DND-41 (cell line): ENCODE measurements at regions not wholly inside any gene's neighbourhood (a gene's known extent, or its start where the extent isn't known, plus 50 kb on each side); places are given as distances from the start of the nearest gene placed in this dataset.
"Not testable (repeated sequence)": the region's sequence is repeated elsewhere in the genome, so short reads cannot be mapped to it uniquely, and the experiment has no call there.

ENCODE experiments used
- ATAC-seq: fragments of 200-7000 bp; cut with Tn5 transposase; 3 replicates; pipeline ENCODE4 v1.9.1; 2021; ENCODE audit warnings: low read depth; ENCODE audit not compliant: insufficient read depth
- DNase-seq: peaks from one replicate; pipeline ENCODE4 v3.0.0-alpha.2; 2020
- H2AFZ ChIP-seq: 2 replicates; pipeline ENCODE4 v1.6.0; 2012; ENCODE audit warnings: low read depth, low read length
- H3K27ac ChIP-seq: 2 replicates; pipeline ENCODE4 v1.5.1; 2012; ENCODE audit warnings: low read length, inconsistent platforms
- H3K27me3 ChIP-seq: fragments of 200-600 bp; sonication (generic); 2 replicates; pipeline ENCODE4 v1.6.0; 2012; ENCODE audit warnings: low read length, mild to moderate bottlenecking, inconsistent platforms; ENCODE audit not compliant: insufficient read depth, poor library complexity
- H3K36me3 ChIP-seq: 2 replicates; pipeline ENCODE4 v1.5.1; 2012; ENCODE audit warnings: low read length, inconsistent platforms; ENCODE audit not compliant: insufficient read depth
- H3K4me1 ChIP-seq: 2 replicates; pipeline ENCODE4 v1.5.1; 2012; ENCODE audit warnings: mild to moderate bottlenecking, low read length; ENCODE audit not compliant: insufficient read depth
- H3K4me2 ChIP-seq: 2 replicates; pipeline ENCODE4 v1.6.0; 2012; ENCODE audit warnings: mild to moderate bottlenecking, moderate library complexity, low read length, inconsistent platforms; ENCODE audit not compliant: insufficient read depth
- H3K4me3 ChIP-seq, 2 experiments: fragments of 200-600 bp in 1 of 2; shearing (Covaris generic) in 1 of 2; 2 replicates each; pipeline ENCODE4 v1.5.1; 2012 to 2016; ENCODE audit warnings: inconsistent platforms in 2 of 2, low read length in 2 of 2, mild to moderate bottlenecking in 2 of 2, low read depth in 1 of 2, moderate library complexity in 1 of 2
- H3K79me2 ChIP-seq: 2 replicates; pipeline ENCODE4 v1.6.0; 2012; ENCODE audit warnings: low read length, inconsistent platforms; ENCODE audit not compliant: insufficient read depth
- H3K9ac ChIP-seq: 2 replicates; pipeline ENCODE4 v1.6.0; 2012; ENCODE audit warnings: low read depth, mild to moderate bottlenecking, inconsistent platforms, low read length, moderate library complexity
- H3K9me3 ChIP-seq: 2 replicates; pipeline ENCODE4 v1.5.1; 2012; ENCODE audit warnings: low read length, moderate library complexity, mild to moderate bottlenecking, inconsistent platforms; ENCODE audit not compliant: insufficient read depth, severe bottlenecking
- H4K20me1 ChIP-seq: 2 replicates; pipeline ENCODE4 v1.6.0; 2012; ENCODE audit warnings: low read length; ENCODE audit not compliant: insufficient read depth
- CTCF ChIP-seq: IDR thresholded peaks from 2 replicates; pipeline ENCODE4 v1.5.1; 2012; ENCODE audit warnings: borderline replicate concordance, low read length, moderate library complexity, mild to moderate bottlenecking; ENCODE audit not compliant: poor library complexity, severe bottlenecking; ENCODE audit errors: extremely low read depth
- EZH2 ChIP-seq: IDR thresholded peaks from 3 replicates; pipeline ENCODE4 v1.6.1; 2012; ENCODE audit warnings: borderline replicate concordance, low read depth, mild to moderate bottlenecking, moderate library complexity, low read length, inconsistent platforms; ENCODE audit not compliant: severe bottlenecking

GRCh38 chr13:26485786-26486185 lies 71.7 kb upstream of the WASF3 start:
- no peaks in the 10 kb centered on the region for H4K20me1 ChIP-seq
- ATAC-seq (no peak), DNase-seq (no peak)
- H3K9ac ChIP-seq = no peak overlapping the region
- no peaks in the 10 kb centered on the region for H3K4me1 ChIP-seq
- no peak overlapping the region for H2AFZ ChIP-seq
- H3K4me2 ChIP-seq = no peak overlapping the region
- H3K9me3 ChIP-seq = no peaks in the 10 kb centered on the region
- TF ChIP-seq EZH2 (no peak), CTCF (no peak)
- peaks cover 4% of the 10 kb centered on the region for H3K27me3 ChIP-seq
- no peaks in the 10 kb centered on the region for H3K79me2 ChIP-seq
- H3K27ac ChIP-seq = no peak overlapping the region
- no peak overlapping the region for H3K4me3 ChIP-seq
- no peaks in the 10 kb centered on the region for H3K36me3 ChIP-seq

GRCh38 chr13:26486550-26486949 lies 70.9 kb upstream of the WASF3 start:
- no peak for TF ChIP-seq CTCF
- no peak for TF ChIP-seq EZH2
- no peak overlapping the region for H3K4me2 ChIP-seq
- DNase-seq (no peak), ATAC-seq (no peak)
- no peaks in the 10 kb centered on the region for H3K79me2 ChIP-seq
- no peaks in the 10 kb centered on the region for H4K20me1 ChIP-seq
- no peaks in the 10 kb centered on the region for H3K36me3 ChIP-seq
- H3K4me3 ChIP-seq = no peak overlapping the region
- H3K9me3 ChIP-seq = no peaks in the 10 kb centered on the region
- H2AFZ ChIP-seq = no peak overlapping the region
- no peak overlapping the region for H3K9ac ChIP-seq
- H3K27ac ChIP-seq = no peak overlapping the region
- H3K27me3 ChIP-seq = peaks cover 4% of the 10 kb centered on the region
- H3K4me1 ChIP-seq = no peaks in the 10 kb centered on the region

- H3K9me3 ChIP-seq = no peaks in the 10 kb centered on the region
- H3K27me3 ChIP-seq = peaks cover 8% of the 10 kb centered on the region
- H3K79me2 ChIP-seq = no peaks in the 10 kb centered on the region
- H3K4me1 ChIP-seq = no peaks in the 10 kb centered on the region
- DNase-seq (no peak), ATAC-seq (no peak)
- H3K36me3 ChIP-seq = no peaks in the 10 kb centered on the region
- H4K20me1 ChIP-seq = no peaks in the 10 kb centered on the region
- H3K27ac ChIP-seq = no peak overlapping the region
- H3K4me3 ChIP-seq = no peak overlapping the region
- no peak overlapping the region for H3K4me2 ChIP-seq
- H2AFZ ChIP-seq = no peak overlapping the region
- H3K9ac ChIP-seq = no peak overlapping the region
- TF ChIP-seq EZH2 (no peak), CTCF (no peak)
These were observed 69.7 kb upstream of the WASF3 start for GRCh38 chr13:26487781-26488180.

- no peak overlapping the region for H3K4me3 ChIP-seq
- H4K20me1 ChIP-seq = no peaks in the 10 kb centered on the region
- H3K4me1 ChIP-seq = no peaks in the 10 kb centered on the region
- ATAC-seq (no peak), DNase-seq (no peak)
- no peaks in the 10 kb centered on the region for H3K79me2 ChIP-seq
- no peaks in the 10 kb centered on the region for H3K36me3 ChIP-seq
- H3K9ac ChIP-seq = no peak overlapping the region
- no peaks in the 10 kb centered on the region for H3K9me3 ChIP-seq
- H3K27me3 ChIP-seq = peaks cover 8% of the 10 kb centered on the region
- no peak overlapping the region for H2AFZ ChIP-seq
- TF ChIP-seq CTCF (no peak), EZH2 (no peak)
- H3K4me2 ChIP-seq = no peak overlapping the region
- H3K27ac ChIP-seq = no peak overlapping the region
These were observed 69.1 kb upstream of the WASF3 start for GRCh38 chr13:26488236-26489003.

GRCh38 chr13:26492301-26492700 lies 65.2 kb upstream of the WASF3 start:
- peaks cover 17% of the 10 kb centered on the region for H3K27me3 ChIP-seq
- not testable (repeated sequence) for H3K27ac ChIP-seq, H3K36me3 ChIP-seq, H4K20me1 ChIP-seq, H3K4me2 ChIP-seq, H3K9ac ChIP-seq, H3K9me3 ChIP-seq, DNase-seq, H3K4me1 ChIP-seq, H3K4me3 ChIP-seq, H3K79me2 ChIP-seq, H2AFZ ChIP-seq, ATAC-seq
